ENCODE measurements at regions not wholly inside any gene's neighbourhood (a gene's known extent, or its start where the extent isn't known, plus 50 kb on each side); places are given as distances from the start of the nearest gene placed in this dataset.

- TF ChIP-seq POLR2A (IDR thresholded peaks at IDR 0.05; ENCODE audit: insufficient read depth in 1 of 2, low read depth in 2 of 2, low read length in 2 of 2) (no peak), ZIK1 (CRISPR knock-in tag; IDR thresholded peaks at IDR 0.05; ENCODE audit: borderline replicate concordance, low read depth) (no peak), GMEB1 (CRISPR knock-in tag; IDR thresholded peaks at IDR 0.05; ENCODE audit: borderline replicate concordance) (no peak), CREBL2 (CRISPR knock-in tag; IDR thresholded peaks at IDR 0.05; ENCODE audit: borderline replicate concordance) (no peak), RAD51 (IDR thresholded peaks at IDR 0.05; ENCODE audit: borderline replicate concordance) (no peak), KLF6 (CRISPR knock-in tag; IDR thresholded peaks at IDR 0.05) (no peak), SRSF1 (optimal IDR thresholded peaks at IDR 0.05; ENCODE audit: low read depth, low read length) (no peak), MZF1 (CRISPR knock-in tag; IDR thresholded peaks at IDR 0.05; ENCODE audit: borderline replicate concordance) (no peak), MLX (CRISPR knock-in tag; IDR thresholded peaks at IDR 0.05) (no peak), MXI1 (IDR thresholded peaks at IDR 0.05; ENCODE audit: borderline replicate concordance, low read depth, low read length) (no peak), CENPT (CRISPR knock-in tag; IDR thresholded peaks at IDR 0.05; ENCODE audit: low read depth) (no peak), FOXP4 (CRISPR knock-in tag; IDR thresholded peaks at IDR 0.05) (no peak), CBX1 (IDR thresholded peaks at IDR 0.05; ENCODE audit: low read depth) (no peak), SP5 (CRISPR knock-in tag; IDR thresholded peaks at IDR 0.05; ENCODE audit: borderline replicate concordance, low read depth) (no peak)
Observed at GRCh38 chr11:119919656-119920055, 190.7 kb upstream of the NECTIN1 start.

Measured in HepG2 (cell line).